GM12864 (cell line): ENCODE measurements at regions not wholly inside any gene's neighbourhood (a gene's known extent, or its start where the extent isn't known, plus 50 kb on each side); places are given as distances from the start of the nearest gene placed in this dataset.

Source experiments
- DNase-seq: peaks from one replicate; pipeline ENCODE4 v3.0.0-alpha.2; 2011; ENCODE audit warnings: low read depth
- H3K4me3 ChIP-seq: 2 replicates; pipeline ENCODE4 v1.5.1; 2011; ENCODE audit warnings: mild to moderate bottlenecking, low read depth, low read length, control low read depth
- TF ChIP-seq, protein P1 (sequence below): IDR thresholded peaks from 2 replicates; pipeline ENCODE4 v1.5.1; 2011; ENCODE audit warnings: low read depth, mild to moderate bottlenecking, moderate library complexity, low read length, control low read depth, inconsistent platforms; ENCODE audit errors: missing control alignments

DNA sequence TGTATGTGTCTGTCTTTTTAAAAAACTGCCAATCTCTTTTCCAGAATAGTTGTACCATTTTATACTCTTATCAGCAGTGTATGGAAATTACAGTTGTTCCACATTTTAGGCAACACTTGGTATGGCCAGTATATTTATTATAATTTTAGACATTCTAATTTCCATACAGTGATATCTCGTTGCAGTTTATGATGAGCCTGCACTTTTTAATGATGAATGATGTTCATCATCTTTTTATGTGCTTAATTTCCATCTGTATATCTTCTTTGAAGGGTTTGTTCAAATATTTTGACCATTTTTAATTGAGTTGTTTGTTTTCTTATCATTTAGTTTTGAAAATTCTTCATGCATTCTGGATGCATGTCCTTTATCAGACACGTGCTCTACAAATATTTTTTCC lies 57.0 kb upstream of the UBE2E2 start:
- TF ChIP-seq, protein P1, sequence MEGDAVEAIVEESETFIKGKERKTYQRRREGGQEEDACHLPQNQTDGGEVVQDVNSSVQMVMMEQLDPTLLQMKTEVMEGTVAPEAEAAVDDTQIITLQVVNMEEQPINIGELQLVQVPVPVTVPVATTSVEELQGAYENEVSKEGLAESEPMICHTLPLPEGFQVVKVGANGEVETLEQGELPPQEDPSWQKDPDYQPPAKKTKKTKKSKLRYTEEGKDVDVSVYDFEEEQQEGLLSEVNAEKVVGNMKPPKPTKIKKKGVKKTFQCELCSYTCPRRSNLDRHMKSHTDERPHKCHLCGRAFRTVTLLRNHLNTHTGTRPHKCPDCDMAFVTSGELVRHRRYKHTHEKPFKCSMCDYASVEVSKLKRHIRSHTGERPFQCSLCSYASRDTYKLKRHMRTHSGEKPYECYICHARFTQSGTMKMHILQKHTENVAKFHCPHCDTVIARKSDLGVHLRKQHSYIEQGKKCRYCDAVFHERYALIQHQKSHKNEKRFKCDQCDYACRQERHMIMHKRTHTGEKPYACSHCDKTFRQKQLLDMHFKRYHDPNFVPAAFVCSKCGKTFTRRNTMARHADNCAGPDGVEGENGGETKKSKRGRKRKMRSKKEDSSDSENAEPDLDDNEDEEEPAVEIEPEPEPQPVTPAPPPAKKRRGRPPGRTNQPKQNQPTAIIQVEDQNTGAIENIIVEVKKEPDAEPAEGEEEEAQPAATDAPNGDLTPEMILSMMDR, result no peak
- DNase-seq, result no peak
- H3K4me3 ChIP-seq, result no peak overlapping the region

DNA sequence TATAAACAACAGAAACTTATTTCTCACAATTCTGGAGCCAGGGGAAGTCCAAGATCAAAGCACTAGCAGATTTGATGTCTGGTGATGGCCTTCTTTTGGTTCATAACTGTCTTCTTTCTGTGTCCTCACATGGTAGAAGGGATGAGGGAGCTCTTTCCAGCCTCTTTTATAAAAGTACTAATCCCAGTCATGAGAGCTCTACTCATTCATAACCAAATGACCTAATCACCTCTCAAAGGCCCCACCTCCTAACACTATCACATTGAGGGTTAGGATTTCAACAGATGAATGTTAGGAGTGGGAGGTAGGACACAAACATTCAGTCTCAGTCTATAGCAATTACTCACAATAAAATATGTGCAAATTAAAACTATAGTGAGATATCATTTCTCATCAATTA lies 50.1 kb upstream of the UBE2E2 start:
- TF ChIP-seq, protein P1, result no peak
- no peak for DNase-seq
- no peak overlapping the region for H3K4me3 ChIP-seq
